ENCODE measurements at regions not wholly inside any gene's neighbourhood (a gene's known extent, or its start where the extent isn't known, plus 50 kb on each side); places are given as distances from the start of the nearest gene placed in this dataset.

DNA sequence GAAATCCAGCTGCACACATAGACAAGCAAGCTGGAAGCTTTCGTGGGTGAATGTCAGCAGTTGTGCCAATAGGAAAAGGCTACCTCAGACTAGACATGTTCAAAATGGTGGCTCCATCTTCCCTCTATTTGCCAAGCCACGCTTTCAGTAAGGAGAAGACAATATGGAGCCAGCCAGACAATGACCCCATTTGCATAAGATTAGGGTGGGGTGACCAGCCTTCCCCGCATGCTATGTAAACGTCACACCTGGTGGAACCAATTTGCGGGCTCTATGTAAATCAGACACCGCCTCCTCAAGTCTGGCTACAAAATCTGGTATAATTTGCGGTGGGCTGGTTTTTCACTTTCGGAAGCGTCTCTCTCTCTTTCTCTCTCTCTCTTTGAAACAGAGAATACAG, 297.4 kb upstream of the PCDH15 start:
- DNase-seq, result no peak

DNA sequence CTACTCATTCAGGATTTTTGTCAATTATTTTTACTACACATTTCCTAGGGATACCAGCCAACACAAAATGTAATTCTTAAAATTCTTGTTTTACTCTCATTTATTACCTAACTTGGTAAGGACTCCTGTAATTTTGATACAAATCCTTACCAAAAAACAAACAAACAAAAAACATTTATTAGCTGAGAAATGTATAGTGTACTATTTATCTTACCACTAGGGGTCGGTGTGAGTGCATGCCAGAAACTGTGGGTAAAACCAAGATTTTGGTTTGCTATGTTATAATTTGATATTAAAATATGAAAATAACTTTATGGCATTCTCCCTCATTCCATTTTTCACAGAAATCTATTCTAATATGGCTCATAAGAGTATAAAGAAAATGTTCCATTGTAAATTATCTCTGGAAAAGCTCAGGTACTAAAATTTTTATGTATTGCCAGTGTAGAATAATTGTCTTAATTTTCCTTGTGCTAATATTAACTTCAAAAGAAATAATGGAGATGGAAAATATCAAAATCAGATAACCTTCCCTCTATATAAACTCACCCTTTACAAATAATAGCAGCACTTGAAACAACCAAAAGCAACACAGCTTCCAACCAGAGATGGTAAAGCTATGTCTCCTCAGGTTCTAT, 290.8 kb upstream of the PCDH15 start:
- peak; percentile 5 for DNase-seq

DNA sequence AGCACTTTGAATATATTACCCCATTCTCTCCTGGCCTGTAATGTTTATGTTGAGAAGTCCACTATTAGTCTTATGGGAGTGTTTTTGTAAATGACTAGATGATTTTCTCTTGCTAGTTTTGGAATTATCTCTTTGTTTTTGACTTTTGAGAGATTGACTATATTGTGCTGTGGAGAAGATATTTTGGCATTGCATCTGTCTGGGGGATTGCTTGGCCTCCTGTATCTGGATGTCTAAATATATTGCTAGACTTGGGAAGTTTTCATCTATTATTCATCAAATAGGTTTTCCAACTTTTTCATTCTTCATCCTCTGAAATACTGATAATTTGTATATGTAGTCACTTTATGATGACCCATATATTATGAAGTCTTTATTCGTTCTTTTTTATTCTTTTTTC, 277.1 kb upstream of the PCDH15 start:
- no peak for DNase-seq

DNA sequence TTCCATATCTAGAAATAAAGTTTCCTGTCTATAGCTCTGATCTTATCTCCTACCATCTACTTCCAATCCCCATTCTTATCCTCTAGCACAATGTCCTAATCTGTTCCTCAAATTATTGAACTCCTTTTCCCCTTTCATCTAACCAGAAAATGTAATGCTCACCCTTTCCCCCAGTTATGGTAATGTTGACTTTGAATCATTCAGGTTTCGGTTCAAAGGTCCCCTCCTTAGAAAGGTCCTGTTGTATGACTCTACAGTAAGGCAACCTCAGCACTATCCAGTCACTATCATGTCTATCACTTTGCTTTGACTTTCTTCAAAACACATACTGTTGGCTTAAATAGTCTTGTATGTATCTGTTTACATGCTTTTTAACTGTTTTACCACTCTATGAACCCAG, 264.2 kb upstream of the PCDH15 start:
- DNase-seq, result no peak

DNA sequence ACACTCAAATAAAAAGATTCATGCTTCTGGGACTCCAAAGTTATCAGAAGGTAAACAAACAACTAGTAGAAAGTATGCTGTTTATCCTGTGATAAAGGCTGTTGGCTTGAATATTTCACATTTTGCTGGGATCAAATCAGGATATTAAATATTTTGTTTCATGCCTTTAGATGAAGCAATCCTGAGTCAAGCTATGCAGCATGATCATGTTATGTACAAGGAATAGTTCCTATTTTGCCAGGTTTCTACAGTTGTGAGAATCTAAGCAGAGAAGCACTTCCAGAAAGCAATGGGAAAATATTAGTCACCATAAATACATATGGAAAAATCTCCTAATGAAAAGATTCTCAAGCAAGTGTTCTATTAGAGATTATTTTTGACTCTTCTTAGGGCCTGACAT, 262.8 kb upstream of the PCDH15 start:
- DNase-seq, result no peak

DNA sequence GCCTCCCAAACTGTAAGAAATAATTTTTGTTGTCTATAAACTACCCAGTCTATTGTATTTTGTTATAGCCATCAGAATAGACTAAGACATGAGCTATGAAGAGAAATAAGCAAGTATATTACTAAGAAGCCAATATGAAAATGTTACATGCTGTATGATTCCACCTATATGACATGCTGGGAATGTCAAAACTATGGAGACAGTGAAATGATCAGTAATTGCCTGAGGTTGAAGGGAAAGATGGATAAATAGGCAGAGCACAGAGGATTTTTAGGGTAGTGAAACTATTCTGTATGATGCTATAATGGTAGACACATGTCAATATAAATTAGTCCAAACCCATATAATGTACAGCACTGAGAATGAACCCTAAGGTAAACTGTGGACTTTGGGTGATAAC, 261.3 kb upstream of the PCDH15 start:
- no peak for DNase-seq

DNA sequence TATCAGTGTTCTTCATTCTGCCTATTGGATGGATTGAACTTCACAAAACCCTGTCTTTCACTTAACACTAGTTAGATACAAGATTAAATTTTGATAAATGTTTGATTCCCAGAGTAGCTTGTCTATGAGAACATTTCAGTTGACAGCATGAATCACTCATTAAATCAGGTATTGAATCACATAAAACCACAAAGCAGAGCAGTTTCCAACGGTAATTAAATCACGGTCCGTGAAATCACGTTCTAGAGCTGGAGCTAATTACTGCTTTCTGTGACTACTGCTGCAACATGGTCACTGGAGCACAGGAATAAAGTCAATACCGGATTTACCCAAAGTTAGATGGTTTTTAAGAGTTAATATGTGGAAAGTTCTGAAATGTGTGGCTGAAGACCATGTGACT, 257.8 kb upstream of the PCDH15 start:
- no peak for DNase-seq

DNA sequence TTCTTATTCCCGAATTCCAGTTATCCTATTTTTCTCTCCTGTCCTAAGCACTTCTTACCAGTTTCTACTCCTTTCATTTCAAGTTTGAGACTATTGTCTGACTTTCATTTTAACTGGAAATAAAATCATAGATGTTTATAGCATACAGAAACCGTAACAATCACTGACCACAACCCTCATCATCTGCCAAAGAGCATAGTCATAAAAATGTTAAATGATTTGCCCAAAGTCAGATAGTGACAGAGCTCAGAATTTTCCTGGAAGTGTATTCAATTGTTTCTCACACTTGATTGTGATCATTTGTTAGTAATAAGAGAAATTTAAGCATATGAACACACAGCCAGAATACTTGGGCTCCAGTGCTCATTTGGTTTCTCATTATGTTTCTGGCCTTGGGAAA, 250.5 kb upstream of the PCDH15 start:
- no peak for DNase-seq

DNA sequence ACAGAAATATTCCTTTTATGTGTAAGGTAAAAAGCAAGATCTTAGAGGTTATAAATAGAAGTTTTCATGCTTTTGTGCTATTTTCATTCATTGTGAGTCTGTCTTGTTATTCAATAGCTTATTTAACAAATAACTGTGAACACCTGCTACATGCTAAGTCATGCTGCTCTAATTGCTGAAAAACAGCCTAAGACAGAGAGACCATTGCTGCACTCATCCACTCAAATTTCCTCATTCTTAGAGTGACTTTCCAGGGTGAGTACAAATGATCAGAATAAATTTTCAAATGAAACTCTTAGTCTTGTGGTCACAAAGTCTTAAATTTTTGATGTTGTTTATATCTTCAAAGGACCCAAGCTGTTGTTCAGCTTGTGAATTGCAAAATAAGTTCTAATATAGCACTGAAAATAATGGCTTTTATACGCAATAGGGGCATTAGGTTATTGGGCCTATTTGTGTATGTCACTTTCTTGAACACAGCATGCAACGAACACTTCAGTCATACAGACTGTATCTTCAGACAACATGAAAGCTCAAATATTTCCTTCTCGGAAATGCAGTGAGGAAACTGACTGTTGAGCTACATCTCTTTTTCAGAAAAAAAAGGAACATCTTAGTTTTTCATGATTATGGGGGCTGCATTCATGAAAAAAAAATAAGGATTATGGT, 247.9 kb upstream of the PCDH15 start:
- DNase-seq, result no peak

DNA sequence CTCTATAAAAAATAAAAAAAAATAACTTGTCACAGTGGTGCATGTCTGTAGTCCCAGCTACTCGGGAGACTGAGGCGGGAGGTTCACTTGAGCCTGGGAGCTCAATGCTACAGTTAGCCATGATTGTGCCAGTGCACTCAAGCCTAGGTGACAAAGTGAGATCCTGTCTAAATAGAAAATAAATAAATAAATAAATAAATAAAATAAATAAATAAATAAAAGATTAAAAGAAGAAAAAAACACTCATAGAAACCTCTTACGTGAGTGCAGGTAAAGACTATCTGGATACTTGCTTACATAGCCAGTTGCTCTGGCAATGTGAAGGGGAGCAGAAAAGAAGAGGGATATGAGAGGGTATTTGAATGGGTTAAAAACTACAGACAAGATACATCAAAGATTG, 242.5 kb upstream of the PCDH15 start:
- DNase-seq, result no peak

DNA sequence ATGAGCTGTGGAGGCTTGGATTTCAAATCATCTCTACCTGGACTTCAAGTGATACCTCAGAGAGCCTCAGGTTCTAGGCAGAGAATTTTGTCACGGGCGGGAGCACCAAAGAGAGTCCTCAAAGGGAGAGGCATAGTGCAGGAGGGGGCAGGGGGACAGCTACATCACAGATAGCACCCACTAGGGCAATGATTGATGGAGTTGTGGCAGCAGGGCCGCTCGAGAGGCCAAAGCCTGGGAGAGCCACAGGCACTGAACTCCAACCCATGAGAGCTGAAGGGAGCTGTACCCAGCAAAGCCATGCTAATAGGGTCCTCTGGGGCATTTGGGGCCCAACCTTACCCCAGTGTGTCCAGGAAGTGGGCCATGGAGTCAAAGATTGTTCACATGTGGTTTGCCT, 232.0 kb upstream of the PCDH15 start:
- DNase-seq, result no peak

DNA sequence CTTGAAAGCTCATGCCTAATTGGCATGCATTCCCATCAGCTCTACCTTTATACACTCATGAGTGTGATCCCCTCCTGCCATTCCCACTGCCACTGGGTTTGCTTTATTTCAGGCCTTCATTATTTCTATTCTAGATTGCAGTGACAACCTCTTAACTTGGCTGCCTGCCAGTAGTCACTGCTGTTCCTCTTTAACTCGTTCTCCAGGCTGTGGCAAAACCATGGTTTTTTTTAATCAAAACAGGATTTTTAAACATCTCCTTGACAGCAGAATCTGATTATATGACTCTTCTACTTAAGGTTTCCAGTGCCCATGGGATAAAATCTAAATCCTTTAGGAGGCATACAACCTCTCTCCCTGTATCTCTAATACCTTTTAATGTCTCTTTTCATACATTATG, 223.7 kb upstream of the PCDH15 start:
- DNase-seq, result no peak

DNA sequence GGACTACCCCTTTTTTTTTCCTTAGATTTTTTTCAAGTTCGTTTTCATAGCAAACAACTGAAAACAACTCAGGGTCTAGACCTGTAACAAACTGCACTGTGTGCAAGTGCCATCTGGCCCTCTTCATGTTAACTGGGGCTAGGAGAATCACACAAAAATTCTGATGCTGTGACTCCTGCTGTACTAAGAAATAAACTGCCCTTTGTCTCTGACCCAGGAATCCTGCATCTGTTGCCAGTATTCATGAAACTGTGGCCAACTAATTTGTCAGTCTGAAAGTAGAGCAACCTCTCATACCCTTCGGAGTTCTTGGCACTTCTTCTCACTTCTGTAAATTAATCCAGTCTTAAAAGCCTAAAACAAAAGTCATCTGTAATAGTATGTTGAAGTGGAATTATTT, 218.4 kb upstream of the PCDH15 start:
- DNase-seq, result no peak

DNA sequence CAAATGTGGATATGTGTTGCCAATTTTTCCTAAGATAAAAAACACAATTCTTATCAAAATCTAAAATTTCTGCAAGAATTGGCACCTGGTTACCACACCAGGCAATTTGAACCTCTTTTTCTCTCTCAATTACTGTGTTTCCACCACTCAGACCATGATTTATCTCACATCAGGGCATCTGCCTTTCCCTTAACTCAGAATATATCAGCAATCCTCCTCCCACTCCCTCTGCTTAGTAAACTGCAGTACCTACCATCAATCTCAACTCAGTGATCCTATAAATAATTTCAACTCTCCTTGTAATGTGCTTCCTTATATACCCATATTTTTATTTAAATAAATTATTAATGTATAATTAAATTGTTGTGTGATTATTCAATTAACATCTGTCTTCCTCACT, 212.3 kb upstream of the PCDH15 start:
- no peak for DNase-seq

DNA sequence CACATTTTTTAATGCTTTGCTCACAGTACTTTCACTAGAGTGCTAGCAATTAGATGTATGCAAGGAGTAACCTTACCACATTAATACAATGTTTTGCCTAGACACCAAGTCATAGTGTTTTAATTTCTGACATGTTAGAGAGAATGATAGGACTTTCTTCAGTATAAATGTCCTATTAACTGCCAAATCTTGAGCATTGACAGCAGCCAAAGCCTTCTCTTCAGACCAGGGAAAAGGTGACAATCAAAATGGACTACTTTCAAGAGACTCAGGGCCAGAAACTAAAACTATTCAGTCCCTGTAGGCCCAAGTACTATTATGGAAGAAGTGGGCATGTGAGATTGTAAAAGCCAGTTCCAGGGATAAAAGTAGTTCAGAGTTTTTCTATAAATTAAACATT, 201.4 kb upstream of the PCDH15 start:
- DNase-seq, result no peak

DNA sequence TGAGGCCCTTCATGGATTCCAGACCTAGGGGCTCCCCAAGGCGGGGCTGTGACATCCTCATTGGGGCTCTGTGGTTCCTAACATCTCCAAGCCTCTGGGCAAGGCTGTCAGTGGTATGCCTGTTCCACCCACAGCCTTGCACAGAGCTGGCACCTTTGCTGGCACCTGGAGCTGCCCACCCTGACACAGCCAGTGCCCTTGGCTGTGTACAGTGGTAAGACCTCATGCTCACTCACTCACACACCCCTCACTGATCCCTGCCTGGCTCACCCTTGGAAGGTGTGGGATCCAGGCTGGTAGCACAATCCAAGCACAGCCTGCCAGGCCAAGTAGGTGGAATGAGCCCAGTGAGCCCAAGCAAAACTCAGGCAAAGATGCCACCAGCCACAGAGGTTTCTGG, 200.4 kb upstream of the PCDH15 start:
- no peak for DNase-seq

DNA sequence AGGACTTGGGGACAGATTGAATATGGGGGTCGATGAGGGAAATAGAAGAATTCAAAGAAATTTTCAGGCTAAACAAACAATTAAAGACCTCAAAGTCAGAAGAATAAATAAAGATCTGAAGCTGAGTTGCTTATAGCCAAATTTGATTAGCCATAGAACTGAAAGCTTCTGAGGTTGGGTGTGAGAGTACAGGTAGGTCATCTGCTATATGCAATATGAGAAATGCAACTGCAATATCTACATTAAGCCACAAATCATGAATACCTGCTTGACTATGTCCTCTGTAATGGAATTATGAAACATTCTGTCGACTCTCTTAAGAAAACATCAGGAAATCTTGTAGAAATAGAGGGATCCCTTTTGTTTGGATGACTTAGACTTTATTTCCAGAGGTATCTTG, 192.1 kb upstream of the PCDH15 start:
- no peak for DNase-seq

DNA sequence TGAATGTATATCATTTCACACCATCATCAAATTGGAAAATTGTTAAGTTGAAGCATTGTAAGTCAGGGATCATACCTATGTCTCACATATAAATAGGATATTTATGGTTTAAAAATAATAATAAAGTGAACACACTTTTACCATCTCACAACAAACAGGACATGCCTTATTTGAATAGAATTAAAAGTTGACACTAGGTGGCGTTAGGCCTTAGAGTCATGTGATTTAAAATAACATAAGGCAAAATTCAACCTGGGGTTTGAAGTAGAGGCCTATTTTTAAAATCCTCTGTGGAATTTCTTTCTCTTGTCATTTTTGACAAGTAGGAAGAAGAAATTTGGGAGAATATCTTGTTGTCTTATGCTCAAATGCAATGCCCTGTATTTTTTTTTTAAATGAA, 184.7 kb upstream of the PCDH15 start:
- DNase-seq, result no peak

DNA sequence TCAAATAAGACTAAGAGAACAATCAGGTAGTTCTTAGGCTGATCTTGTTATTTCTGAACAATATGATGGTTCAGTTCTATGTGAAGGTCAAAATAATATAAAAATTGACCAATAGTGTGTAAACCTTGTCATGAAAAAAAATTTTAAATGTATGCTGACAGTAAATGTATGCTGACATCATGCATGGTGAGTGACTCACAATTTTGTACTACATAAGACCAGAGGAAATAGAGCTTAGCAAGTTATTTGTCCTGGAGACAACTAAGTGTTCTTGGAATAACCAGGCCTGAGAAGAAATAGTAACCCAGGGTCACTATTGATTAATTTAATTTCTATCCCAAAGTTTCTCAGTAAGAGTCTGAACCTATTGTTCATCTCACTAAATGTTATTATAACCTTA, 182.2 kb upstream of the PCDH15 start:
- no peak for DNase-seq

DNA sequence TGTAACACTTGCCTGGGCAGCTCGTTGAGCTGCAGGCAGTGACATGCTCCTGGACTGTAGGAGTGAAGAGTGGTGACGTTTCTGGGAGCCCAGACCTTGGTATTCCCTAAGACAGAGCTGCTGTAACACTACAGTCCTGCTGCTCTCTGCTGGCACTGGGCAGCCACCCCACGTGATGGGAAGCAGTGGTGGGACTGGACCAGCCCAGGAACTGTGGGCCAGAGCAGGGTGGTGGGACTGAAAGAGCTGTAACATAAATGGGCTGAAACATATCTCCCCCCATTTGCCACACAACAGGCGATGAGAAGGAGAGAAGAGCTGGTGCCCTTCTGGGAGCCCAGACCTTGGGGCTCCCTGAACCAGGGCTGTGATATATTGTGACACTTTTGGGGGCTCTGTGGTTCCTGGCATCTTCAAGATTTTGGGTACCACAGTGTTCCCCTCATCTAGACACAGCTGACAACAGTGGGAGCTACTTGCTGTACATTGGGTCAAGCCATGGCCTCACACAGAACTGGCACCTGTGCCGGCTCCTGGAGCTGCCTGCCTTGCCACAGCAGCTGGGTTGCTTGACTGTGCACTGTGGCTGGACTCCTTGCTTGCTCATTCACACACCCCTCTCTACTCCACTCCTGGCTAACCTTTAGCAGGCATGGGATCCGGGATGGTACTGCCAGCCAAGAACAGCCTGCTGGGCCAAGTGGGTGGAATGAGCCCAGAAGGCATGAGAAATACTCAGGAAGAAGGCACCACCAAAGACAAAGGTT, 161.3 kb upstream of the PCDH15 start:
- DNase-seq, result no peak

DNA sequence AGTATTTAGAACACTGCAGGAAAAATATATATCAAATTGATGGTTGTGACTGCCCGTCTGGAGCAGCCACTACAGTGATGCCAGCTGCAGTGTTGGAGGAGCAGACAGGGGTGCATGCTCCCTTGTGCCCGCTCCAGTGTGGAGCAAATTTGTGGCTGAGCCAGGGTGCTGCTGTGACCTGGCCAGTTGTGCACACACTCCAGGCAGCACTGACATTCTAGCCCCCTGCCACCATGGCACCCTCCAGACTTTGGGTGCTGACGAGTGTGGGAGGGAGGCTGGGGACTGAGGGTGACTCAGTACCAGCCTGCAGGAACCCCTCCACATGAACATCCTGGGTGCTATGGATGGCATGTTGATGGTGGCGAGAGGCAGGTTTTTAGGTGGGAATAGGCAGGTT, 160.0 kb upstream of the PCDH15 start:
- no peak for DNase-seq

DNA sequence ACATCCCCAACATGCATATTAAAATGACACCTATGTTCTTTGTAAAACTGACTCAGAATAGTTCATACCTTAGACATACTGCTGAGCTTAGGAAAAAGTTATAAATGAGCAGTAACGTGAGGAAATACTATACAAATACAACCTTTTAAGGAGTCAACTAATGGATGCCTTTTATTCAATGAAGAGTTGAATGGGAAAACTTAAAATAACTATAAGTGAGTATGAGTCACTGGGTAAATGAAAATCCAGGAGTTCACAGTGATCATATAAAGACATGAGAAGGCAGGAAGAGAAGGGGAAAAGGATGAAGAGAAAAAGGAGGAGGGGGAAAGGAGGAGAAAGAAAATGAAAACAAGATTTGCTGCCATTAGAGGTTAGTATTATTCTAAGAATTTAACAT, 157.8 kb upstream of the PCDH15 start:
- DNase-seq, result no peak

DNA sequence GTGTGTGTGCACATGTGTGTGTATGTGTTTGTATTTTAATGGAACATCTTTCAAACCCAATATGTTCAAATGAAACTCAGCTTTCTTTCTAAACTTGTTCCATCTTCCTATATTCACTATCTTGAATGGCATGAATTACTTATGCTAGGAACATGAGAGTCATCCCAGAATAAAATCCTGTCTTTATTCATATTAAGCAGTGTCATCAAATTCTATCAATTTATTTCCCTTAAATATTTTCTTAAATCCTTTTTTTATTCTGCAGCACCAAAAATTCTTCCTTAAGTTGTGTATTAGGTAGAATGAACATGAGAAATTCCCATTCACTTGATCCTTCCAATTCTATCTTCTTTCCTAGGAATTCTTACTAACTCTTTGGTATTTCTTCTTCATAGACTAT, 146.6 kb upstream of the PCDH15 start:
- no peak for DNase-seq

DNA sequence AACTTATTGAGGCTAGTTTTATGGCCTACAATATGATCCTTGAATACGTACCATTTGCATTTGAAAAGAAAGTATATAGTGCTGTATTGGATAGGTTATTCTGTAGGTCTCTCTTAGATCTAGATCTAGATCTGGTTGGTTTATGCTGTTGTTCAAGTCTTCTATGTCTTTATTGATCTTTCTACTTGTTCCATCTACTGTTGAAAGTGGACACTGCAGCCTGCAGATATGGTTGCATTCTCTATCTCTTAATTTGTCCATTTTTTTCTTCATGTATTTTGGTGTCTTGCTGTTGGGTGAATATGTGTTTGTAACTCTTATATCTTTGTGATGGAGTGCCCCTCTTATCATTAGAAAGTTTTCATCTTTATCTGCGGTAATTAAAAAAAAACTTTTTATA, 139.4 kb upstream of the PCDH15 start:
- DNase-seq, result no peak

Data from dermis blood vessel endothelial cell (primary cell).